ENCODE measurements at regions not wholly inside any gene's neighbourhood (a gene's known extent, or its start where the extent isn't known, plus 50 kb on each side); places are given as distances from the start of the nearest gene placed in this dataset.

DNA sequence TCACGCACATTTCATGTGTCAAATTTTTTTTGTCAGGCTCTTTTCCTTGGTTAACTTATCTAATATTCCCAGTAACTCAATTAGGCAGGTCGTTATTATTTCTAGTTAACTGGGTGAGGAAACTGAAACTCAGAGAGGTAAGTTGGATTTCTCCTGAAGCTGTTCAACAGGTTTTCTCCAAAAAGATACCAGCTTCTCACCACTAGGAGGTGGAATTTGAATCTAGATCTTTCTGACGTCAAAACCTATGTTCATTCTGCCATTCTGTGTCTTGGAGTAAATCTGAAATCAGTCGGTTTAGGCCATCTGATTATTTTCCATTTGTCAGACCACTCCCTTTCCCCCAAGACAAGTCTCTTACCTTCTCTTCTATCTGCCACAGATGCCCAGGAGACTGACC, 572.9 kb downstream of the ACTL7B start:
- TF ChIP-seq, protein P1, sequence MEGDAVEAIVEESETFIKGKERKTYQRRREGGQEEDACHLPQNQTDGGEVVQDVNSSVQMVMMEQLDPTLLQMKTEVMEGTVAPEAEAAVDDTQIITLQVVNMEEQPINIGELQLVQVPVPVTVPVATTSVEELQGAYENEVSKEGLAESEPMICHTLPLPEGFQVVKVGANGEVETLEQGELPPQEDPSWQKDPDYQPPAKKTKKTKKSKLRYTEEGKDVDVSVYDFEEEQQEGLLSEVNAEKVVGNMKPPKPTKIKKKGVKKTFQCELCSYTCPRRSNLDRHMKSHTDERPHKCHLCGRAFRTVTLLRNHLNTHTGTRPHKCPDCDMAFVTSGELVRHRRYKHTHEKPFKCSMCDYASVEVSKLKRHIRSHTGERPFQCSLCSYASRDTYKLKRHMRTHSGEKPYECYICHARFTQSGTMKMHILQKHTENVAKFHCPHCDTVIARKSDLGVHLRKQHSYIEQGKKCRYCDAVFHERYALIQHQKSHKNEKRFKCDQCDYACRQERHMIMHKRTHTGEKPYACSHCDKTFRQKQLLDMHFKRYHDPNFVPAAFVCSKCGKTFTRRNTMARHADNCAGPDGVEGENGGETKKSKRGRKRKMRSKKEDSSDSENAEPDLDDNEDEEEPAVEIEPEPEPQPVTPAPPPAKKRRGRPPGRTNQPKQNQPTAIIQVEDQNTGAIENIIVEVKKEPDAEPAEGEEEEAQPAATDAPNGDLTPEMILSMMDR (IDR thresholded peaks at IDR 0.05; ENCODE audit: low read depth, low read length, poor library complexity, severe bottlenecking) = no peak
- TF ChIP-seq EZH2phosphoT487 (IDR thresholded peaks at IDR 0.05; ENCODE audit: borderline replicate concordance, low read length) = no peak
